ENCODE measurements at regions not wholly inside any gene's neighbourhood (a gene's known extent, or its start where the extent isn't known, plus 50 kb on each side); places are given as distances from the start of the nearest gene placed in this dataset.
A peak's percentile ranks its signal among the peaks of the same experiment; 100 is the strongest.

- no peak for DNase-seq
Observed at GRCh38 chr6:12580290-12580689, 136.3 kb upstream of the PHACTR1 start.

DNA sequence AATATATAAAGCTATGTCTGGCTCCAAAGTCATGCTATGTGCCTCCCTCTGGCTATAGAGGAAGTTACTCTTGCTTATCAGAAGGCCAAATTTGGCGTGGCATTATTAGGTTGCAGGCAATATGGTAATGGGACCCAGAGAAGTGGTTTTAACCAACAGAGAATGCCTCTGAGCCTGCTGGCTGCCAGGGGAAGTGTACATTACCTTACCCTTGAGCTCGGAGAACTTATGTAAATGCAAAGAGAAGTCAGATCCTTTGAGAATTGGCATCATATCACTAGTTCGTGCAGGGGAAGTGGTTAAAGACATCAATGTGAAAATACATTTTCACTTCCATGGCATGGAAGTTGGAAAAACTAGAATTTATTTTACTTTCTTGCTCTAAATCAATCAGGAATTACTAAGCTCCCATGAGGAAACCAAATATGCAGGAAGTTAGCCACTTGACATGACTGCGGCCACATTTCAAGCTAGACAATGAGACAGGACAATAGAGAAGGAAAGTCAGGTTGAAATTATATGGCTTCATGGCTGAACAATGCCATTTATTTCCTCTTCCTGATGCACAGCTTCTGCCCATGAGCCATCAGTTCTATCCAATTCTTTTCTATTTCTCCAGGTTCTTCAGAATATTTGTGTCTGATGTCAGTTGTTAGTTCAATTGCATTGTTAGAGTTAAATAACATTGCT is 134.0 kb upstream of the PHACTR1 start:
- no peak for DNase-seq

DNA sequence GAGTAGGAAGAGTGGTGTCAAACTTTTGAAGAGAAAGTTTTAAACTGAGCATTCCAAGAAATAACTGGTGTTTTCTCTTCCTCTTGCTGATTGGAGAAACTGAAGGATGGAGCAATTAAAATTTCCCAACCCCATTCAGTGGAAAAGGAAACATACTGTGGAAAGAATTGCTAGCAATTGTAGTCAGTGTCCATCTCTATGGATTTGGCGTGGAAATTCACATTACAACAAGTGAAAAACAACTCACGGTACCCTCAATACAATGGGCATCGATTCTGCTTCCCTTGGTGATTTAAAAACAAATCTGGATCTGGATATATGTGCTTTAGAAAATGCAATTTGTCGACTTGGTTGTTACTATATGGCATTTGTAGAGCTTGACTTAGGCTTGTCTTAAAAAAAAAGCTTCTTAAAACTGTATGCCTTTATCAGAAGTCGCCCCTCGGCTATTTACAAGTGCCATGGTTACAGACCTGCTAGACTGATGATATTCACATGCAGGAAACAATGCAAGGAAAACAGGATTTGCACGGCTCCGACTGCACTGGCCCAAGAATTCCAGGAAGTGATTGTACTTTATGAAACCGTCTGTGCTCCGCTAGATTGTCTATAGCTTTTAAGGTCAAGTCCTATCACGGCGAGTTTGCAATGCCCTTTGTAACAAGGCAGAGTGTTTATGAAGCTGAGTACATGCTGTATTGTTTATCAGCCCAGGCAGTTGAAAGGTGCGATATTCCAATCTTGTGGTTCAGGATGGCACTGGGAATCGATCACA is 131.7 kb upstream of the PHACTR1 start:
- no peak for DNase-seq

DNA sequence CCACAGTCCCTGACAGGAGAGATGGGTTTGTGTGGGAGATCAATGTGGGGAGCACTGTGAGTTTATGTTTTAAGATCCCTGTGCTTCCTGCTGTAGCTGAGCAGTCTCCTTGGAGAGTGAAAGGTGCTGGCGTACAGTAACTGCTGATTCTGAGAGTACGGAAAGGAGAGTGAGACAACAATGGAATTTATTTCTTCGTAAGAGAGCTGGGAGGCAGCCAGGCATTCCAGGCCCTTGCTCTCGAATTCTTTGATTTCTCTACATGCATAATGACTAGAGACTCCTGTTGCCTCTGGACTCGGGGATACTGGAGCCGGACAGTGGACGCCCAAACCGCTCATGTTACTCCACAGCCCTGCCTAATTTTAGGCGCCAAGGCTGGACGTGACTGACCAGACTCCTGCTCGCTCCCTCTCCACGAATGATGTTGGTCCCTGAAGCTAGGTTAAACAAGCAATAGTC is 131.0 kb upstream of the PHACTR1 start:
- no peak for DNase-seq

DNA sequence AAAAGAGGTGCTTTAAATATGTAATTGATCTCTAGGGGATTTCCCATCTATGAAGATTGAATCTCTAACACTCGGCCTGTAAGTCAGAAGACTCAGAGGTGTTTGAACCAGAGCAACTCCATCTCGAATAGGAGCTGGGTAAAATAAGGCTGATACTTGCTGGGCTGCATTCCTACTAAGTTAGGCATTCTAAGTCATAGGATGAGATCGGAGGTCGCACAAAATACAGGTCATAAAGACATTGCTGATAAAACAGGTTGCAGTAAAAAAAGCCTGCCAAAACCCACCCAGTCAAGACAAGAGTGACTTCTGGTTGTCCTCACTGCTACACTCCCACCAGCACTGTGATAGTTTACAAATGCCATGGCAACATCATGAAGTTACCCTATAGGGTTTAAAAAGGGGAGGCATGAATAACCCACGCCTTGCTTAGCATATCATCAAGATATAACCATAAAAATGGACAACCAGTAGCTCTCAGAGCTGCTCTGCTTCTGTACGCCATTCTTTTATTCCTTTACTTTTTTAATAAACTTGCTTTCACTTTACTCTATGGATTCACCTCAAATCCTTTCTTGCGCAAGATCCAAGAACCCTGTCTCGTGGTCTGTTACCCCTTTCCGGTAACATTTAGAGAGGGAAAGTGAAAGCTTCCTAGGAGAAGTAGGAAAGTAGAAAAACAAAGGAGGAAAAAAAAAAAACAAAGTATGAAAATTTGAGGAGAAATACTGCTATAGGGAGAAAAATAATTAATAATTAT is 129.7 kb upstream of the PHACTR1 start:
- no peak for DNase-seq

DNA sequence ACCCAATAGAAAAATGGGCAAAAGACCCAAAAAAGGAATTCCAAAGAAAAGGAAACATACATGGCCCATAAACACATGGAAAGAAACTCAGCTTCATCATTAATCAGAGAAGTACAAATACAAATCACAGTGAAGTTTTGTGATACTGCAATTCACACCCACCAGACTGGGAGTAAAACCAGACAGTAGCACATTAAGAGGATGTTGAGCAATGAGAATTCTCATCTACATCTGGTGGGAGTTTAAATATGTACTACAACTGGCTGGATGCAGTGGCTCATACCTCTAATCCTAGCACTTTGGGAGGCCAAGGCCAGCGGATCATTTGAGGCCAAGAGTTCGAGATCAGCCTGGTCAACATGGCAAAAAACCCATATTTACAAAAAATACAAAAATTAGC is 125.7 kb upstream of the PHACTR1 start:
- no peak for DNase-seq

DNA sequence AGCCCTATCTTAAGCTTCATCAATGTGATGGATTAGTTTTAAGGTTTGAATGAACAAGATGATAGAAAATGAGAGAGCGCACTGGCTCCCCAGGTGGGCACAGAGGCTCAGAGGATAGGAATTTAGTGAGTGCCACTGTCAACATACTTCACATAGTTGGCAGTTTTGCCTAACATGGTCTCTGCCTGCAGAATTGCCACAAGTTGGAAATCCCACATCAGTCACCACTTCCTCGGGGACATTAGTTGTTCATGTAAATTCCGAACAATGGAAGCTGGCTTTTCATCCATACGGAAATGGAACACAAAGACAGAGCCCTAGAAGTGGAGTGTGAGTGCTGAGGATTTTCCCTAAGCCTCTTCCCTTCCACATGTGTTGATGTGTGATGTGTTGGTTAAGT is 123.9 kb upstream of the PHACTR1 start:
- no peak for DNase-seq

- no peak for DNase-seq
Observed at GRCh38 chr6:12593771-12594529, 122.6 kb upstream of the PHACTR1 start.

- no peak for DNase-seq
Observed at GRCh38 chr6:12594530-12594893, 122.1 kb upstream of the PHACTR1 start.

GRCh38 chr6:12595161-12595811 is 121.3 kb upstream of the PHACTR1 start:
- no peak for DNase-seq

DNA sequence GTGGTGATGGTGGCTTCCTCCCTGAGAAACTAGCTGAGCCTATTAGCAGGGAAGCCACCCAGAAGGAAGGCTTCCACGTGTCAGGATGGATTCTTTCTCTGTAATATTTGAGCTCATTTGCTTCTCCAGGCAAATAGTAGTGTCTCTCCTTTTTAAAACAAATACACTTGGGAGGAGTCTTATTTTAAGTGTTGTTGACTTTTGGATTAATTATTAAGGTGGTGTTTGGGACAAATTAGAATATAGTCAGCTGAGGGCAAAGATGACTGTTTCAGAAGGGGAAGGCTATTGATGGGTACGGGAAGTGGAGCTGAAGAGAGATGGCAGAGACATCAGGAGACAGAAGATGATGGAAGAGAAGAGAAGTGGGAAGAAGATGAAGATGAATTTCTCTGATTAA is 119.8 kb upstream of the PHACTR1 start:
- DNase-seq = no peak

GRCh38 chr6:12598919-12599318 is 117.6 kb upstream of the PHACTR1 start:
- DNase-seq = no peak

- DNase-seq = no peak
Observed at GRCh38 chr6:12601881-12602280, 114.7 kb upstream of the PHACTR1 start.

GRCh38 chr6:12602342-12602741 is 114.2 kb upstream of the PHACTR1 start:
- no peak for DNase-seq

DNA sequence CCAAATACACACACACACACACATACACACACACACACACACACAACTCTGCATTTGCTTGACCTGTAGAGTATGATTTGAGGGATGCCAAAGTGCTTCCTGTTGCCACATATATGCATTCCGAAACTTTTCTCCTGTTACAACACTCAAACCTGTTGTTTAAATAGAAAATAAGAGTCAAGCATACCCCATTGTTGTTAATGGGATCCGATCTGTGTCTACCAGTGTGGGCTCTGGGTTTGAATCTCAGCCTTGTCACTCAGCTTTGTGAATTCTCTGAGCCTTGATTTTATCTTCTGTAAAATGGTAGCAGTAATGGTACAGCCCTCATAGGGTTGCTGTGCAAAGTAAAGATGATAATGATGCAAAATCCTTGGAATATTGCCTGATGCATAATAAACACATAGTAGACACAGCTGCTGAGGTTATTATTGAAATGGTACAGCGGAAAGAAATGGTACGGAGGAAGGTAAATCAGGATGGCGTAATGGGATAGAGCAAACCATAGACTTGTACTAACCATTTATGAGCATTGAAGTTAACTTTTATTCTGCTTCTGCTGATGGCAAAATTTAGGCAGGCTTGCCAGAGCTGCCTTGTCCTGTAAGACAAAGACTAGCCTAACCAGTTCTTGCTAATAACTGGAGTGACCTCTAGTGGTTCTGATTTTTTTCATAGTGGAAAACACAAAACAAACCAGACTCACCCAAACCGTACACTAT is 113.5 kb upstream of the PHACTR1 start:
- peak in 2 of 56 donors; percentile 5 to 6 for DNase-seq

DNA sequence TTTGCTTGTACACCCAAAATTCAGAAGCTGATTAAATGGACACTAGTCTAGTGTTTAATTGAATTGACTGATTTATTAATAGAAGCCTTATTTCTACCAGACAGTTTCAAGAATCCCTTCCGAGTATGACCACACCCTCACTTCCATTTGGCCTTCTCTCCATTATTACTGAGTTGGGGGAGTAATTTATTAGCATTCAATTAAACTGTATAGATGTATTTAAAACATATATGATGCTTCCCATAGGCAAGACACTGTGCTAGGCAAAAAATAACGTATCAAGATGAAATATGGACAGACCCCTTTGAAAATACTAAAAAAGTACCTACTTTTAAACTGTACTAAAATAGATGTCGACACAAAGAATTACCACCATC is 112.9 kb upstream of the PHACTR1 start:
- DNase-seq = no peak

DNA sequence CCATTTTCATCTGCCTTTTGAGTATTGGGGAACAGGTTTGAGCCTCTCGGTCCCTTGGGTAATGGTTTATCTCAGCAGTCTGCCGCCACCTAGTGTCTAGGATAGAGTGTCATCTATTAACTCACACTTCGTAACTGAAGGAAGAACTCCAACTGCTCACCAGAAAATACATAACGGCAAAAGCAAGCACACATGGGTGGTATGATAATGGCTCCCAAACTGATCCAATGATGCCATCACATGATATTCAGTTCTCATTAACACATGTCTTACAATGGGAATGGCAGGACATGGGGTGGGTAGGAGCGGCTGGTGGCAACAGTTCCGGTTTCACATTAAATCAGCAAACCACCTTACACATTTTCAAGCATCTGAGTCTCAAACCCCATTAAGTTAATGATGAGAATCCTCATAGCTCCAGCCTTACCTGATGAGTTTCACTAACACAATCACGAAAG is 110.7 kb upstream of the PHACTR1 start:
- peak in 19 of 56 donors; percentile 0 to 63 (median 11) for DNase-seq

DNA sequence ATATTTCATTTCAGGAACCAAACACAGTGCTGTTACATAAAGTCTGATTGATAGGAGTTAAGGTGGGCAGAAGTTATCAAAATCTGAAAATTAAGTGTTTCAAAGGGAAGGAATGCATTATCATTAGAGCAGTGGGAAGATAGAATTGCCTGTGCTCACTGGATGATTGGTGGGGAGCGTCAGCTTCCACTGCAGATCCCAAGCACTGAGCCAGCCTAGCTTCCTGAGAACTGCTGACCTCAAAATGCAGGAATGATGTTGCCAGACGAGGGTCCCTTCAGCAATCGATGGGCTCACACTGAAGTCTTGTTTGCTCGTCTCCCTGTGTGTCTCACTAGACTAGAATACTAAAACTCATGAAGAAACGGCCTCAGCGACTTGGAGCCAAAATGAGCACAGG is 110.0 kb upstream of the PHACTR1 start:
- no peak for DNase-seq

- no peak for DNase-seq
Observed at GRCh38 chr6:12608016-12608860, 108.3 kb upstream of the PHACTR1 start.
